ENCODE measurements at regions not wholly inside any gene's neighbourhood (a gene's known extent, or its start where the extent isn't known, plus 50 kb on each side); places are given as distances from the start of the nearest gene placed in this dataset.
A peak's percentile ranks its signal among the peaks of the same experiment; 100 is the strongest.

DNA sequence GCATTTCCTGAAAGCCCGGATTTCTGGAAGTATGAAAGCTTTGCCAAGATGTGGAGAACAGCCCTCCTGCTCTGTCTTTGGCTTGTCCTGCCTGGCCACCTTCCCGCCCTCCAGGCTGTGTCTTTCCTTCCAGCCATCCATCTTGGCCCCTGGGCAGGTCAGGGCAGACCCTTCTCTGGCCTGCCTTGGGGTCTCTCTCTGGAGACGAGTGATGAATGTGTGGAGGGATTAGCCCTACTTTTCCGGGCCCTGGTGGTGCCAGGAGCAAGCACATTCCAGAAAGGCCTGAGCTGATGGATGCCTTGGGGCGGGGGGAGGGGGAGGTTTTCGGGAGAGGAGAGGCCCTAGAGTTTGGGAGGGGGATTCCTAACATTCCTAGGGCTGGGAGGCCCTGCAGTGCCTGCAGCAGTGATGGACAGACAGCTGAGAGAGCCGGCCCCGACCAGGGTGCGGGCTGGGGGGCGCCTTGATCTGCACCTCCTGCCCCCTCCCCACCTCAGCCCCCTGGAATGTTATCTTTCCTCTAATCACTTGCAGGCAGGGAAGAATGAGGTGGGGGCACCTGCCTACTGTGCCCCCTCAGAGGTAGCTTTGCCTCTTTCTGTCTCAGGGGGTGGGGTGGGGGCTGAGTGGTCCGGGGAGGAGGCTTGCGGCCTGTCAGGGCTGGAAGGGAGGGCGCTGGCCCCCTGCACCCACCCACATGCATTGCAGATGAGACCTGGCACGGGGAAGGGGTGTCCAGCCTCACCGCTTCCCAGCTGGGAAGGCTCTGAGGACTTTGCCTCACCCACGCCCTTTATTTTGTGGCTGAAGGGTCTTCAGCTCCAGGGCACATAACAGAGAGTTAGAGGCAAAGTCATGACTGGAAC is 156.2 kb downstream of the DDX1 start:
- DNase-seq = no peak
- in situ Hi-C loops (cut with MboI; ENCODE audit: low pct_unique_long_range_greater_than_20kb, low sequenced_read_pairs) = no loop called here

GRCh38 chr2:15748736-15749323 is 157.2 kb downstream of the DDX1 start:
- in situ Hi-C loops (cut with MboI; ENCODE audit: low pct_unique_long_range_greater_than_20kb, low sequenced_read_pairs) = no loop called here
- peak; percentile 14 for DNase-seq

- in situ Hi-C loops (cut with MboI; ENCODE audit: low pct_unique_long_range_greater_than_20kb, low sequenced_read_pairs) = no loop called here
- DNase-seq = no peak
Measured at GRCh38 chr2:15749460-15750432, 158.1 kb downstream of the DDX1 start.

GRCh38 chr2:15750433-15750814 is 158.8 kb downstream of the DDX1 start:
- no peak for DNase-seq
- in situ Hi-C loops (cut with MboI; ENCODE audit: low pct_unique_long_range_greater_than_20kb, low sequenced_read_pairs) = no loop called here

GRCh38 chr2:15750822-15751329 is 159.2 kb downstream of the DDX1 start:
- no peak for DNase-seq
- in situ Hi-C loops (cut with MboI; ENCODE audit: low pct_unique_long_range_greater_than_20kb, low sequenced_read_pairs) = no loop called here

GRCh38 chr2:15751477-15751876 is 159.8 kb downstream of the DDX1 start:
- in situ Hi-C loops (cut with MboI; ENCODE audit: low pct_unique_long_range_greater_than_20kb, low sequenced_read_pairs) = no loop called here
- no peak for DNase-seq

DNA sequence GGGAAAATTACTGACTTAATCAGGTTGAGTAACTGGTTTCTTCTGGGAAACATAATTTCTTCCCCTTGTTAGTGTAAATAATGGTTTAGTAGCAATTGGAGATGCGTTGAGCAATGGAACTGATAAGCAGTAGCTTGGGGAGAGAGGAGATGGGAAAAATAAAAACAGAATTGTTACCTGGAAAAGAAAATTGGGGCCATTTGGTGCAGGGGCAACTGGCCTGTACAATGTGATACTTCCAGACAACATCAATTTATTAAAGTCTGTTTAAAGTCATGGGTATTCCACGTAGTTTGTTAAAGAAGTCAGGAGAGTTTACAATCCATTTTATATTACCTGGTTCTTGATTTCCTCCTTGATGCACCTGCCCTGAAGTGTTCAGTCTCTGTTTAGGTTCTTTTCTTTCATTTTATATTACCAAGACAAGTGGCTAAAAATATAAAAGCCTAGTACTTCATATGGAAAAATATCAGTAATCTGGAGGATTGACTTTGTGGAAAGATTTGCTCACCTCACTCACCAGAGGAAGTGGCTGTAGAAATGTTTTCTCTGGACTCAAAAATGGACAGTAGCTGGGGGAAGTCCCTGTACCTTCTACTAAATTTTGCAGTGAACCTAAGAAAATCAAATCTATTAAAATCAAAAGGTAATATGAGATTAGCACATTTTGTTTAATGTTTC is 161.0 kb downstream of the DDX1 start:
- no peak for DNase-seq
- in situ Hi-C loops (cut with MboI; ENCODE audit: low pct_unique_long_range_greater_than_20kb, low sequenced_read_pairs) = no loop called here

DNA sequence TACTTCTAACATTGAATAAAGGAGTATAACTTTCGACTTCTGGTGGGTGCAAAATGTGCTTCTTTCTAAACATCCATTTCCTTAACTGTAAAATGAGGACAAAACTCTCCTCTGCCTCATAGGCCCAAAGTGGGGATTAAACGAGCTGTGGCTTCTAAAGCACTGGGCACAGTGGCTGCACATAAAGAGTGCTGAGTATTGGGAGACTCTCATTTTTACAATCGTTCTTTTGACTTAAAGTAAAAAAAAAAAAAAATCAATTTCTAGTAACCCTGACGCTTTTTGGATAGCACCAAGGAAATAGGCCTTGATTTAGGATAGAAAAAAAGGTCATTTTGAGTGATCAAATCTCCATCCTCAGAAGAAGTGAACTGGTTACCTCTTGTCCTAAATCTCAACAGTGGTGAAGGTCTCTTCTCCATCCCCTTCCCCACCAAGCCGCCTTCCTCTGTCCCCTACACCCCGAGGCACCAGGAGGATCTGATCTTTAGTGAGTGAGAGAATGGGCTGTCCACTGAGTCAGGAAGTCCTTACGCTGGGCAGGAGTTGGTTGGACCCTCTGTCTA is 161.6 kb downstream of the DDX1 start:
- in situ Hi-C loops (cut with MboI; ENCODE audit: low pct_unique_long_range_greater_than_20kb, low sequenced_read_pairs) = no loop called here
- no peak for DNase-seq

DNA sequence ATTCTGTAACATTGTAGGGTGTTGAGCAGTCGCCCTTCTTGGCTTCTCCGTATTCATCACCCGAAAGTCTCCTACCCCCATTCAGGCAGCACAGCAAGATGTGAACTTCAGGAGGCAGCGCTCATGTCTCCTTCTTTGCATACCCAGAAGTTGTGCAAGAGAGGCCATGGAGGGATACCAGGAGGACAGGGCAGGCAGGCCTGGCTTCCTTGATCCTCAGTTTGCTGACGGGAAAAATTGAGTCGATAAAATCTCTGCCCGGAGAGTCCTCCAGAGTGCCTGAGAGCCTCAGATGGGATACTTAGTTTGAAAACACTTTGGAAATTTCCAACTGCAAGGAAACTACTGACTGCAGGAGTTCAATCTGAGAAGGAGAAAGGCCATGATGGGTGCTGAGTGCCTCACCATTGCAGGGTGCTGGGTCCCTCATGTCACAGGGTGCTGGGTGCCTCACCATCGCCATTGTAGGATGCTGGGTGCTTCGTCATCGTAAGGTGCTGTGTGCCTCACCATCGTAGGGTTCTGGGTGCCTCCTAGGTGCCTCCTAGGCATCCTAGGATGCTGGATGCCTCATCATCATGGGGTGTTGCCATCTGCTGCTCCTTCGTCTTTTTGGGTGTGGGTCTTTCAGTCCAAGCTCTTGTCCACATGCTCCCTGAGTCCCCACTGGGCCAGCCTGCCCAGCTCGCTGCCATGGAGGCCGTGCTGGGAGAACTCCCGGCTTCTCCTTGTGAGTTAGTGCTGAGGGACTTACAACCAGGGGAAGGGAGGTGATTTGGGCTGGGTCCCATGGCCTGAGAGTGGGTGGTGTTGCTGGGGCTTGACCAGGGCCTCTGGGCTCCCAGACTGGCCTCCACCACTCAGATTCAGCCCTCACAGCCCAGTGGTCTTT is 162.4 kb downstream of the DDX1 start:
- in situ Hi-C loops (cut with MboI; ENCODE audit: low pct_unique_long_range_greater_than_20kb, low sequenced_read_pairs) = no loop called here
- DNase-seq = no peak

DNA sequence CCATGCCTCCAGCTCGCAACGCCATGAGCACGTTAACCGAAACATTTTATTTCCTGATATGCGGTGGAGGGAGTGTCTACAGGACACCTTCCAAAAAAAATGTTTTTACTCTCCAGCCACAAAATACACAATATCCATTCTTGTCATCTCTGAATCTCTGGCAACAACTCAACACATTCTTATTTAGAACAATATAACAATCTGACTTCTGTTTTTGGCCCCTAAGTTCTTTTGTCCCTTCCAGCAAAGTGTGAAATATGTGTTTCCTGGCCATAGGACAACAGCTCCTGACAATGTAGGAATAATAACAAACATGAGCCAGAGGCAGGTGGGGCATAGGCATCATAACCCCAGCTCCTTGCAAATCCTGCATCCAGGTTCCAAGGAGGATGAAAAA is 163.0 kb downstream of the DDX1 start:
- in situ Hi-C loops (cut with MboI; ENCODE audit: low pct_unique_long_range_greater_than_20kb, low sequenced_read_pairs) = no loop called here

GRCh38 chr2:15755528-15755927 is 163.9 kb downstream of the DDX1 start:
- in situ Hi-C loops (cut with MboI; ENCODE audit: low pct_unique_long_range_greater_than_20kb, low sequenced_read_pairs) = no loop called here

More for the DNA sequence above, 163.0 kb downstream of the DDX1 start:
- DNase-seq = no peak

DNA sequence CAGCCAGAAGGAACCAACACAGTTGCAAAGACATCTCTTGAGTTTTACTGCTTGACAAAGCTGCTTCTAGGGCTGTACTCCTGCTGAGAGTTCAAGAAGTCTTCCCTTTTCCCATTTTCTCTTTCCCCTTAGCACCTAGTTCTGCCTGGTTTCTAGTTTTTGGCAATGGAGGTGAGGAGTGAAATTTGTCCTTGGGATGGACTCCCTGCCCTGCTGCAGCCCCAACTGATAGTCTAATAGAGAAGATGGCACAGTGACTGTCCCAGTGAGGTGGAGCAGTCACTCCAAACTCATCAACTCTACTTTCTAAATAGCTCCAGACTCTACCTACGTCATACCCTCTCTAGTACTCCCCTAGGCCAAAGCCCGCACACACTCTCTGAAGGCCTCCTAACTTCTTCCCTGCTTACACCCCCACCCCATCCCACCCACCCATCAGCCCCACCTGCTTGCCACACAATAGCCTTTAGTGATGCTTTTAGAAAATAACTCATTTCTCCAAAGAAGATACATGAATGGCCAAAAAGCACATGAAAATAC is 164.4 kb downstream of the DDX1 start:
- DNase-seq = no peak
- in situ Hi-C loops (cut with MboI; ENCODE audit: low pct_unique_long_range_greater_than_20kb, low sequenced_read_pairs) = no loop called here

More at GRCh38 chr2:15755528-15755927, 163.9 kb downstream of the DDX1 start:
- no peak for DNase-seq

DNA sequence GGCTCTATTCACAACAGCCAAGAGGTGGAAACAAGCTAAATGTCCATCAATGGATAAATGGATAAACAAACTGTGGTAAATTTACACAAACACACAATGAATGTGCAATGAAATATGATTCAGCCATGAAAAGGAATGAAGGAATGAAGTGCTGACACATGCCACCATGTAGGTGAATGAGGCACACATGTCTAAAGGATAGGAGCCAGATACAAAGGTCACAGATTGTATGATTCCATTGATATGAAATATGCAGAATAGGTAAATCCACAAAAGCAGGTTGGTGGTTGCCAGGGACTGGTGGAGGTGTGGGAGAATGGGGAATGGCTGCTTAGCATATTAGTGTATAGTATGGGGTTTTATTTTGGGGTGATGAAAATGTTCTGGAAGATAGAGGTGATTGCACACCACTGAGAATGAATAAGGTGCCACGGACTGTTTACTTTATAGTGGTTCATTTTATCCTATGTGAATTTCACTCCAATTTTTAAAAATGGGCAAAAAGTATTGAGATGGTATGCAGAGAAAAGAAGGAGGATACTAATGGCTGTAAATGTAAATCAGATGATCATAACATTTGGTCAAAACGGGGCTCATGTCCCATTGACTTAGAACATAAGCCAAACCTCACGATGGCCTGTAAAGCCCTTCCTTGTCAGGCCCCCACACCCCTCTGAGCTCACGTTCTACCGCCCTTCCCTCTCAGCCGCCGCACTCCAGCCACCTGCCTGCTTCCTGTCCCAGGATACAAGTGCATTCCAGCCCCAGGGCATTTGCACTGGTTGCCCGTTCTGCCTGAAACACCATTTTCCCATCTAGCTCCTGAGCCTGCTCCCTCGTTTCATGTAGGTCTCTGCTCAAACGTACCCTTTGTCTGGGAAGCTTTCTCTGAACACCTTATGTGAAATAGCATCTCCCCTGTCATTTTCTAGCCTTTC is 165.5 kb downstream of the DDX1 start:
- no peak for DNase-seq
- in situ Hi-C loops (cut with MboI; ENCODE audit: low pct_unique_long_range_greater_than_20kb, low sequenced_read_pairs) = no loop called here

DNA sequence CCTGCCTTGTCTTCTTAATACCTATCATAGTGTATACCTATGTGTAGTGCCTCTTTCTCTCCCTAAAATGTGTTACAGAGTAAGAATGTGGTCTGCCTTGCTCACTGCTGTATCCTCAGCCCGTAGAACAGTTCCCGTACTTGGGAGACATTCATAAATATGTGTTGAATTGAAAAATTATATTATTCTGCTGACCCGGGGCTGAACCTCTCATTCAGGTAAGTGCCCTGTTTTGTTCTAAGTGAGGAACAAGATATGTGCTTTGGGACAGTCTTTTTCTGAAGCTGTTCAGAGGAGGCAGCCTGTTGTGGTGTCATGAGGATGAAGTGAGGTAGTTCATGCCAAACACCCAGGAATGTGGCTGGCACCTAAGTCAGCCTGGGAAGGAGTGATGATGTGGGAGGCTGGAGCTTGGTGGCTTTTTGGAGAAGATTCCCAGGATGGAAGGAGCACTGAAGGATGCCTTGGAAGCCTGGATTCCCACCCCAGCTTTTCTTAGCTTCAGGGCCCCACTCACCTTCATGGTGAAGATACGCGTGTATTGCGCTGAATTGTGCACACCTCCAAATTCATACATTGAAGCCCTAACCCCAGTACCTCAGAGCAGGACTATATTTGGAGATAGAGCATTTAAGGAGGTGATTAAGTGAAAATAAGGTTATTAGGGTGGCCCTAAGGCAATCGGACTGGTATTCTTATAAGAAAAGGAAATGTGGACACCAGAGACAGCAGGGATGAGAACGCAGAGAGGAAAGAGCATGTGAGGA is 166.3 kb downstream of the DDX1 start:
- in situ Hi-C loops (cut with MboI; ENCODE audit: low pct_unique_long_range_greater_than_20kb, low sequenced_read_pairs) = no loop called here
- no peak for DNase-seq

DNA sequence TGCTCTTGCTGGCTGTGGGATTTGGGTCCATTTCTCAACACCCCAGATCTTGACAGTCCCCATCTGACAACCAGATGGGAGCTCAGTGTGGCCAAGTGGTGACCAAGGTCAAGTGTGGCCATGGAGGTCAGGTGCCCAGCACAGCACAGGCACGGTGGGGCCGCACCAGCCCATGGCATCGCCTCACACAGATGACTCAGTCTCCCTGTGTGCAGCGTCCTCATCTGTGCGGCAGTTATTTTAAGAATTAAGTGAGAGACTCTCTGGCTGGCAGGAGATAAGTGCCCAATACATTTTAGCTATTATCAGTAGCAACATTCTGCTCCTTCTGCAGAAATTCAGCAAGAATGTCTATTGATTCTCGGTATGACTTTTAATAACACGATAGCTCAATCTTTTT is 167.2 kb downstream of the DDX1 start:
- no peak for DNase-seq
- in situ Hi-C loops (cut with MboI; ENCODE audit: low pct_unique_long_range_greater_than_20kb, low sequenced_read_pairs) = no loop called here

GRCh38 chr2:15759385-15759784 is 167.7 kb downstream of the DDX1 start:
- no peak for DNase-seq
- in situ Hi-C loops (cut with MboI; ENCODE audit: low pct_unique_long_range_greater_than_20kb, low sequenced_read_pairs) = no loop called here

Measured in KBM-7 (cell line).